ENCODE measurements at regions not wholly inside any gene's neighbourhood (a gene's known extent, or its start where the extent isn't known, plus 50 kb on each side); places are given as distances from the start of the nearest gene placed in this dataset.

DNA sequence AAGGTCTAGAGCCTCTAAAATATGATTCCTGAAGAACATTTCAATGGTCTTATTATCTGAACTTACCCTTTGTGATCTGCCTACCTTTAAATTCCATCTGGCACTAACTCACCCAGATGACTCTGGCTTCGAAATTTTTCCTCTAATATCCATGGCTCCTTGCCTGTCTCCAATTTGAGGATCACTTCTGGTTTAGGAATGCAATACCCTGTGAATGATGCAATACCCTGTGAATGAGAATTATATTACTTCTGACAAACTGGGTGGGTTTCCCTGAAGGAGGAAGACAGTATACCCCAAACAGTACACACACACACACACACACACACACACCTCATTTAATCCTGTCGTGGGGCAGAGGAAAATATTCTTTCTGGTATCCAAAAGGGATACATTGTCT is 115.3 kb downstream of the ZNF33B start:
- H2BK20ac ChIP-seq (ENCODE audit: low read depth, low read length): no peak overlapping the region
- H3K27me3 ChIP-seq (ENCODE audit: control insufficient read depth, insufficient read depth, low read length): no peaks in the 10 kb centered on the region
- ChIA-PET POLR2A (ENCODE audit: unreplicated experiment) (no interaction called here), CTCF (no interaction called here)
- ATAC-seq (ENCODE audit: low read depth) (no peak), DNase-seq (no peak)
- H3K4ac ChIP-seq (ENCODE audit: low read depth, low read length): no peak overlapping the region
- no peaks in the 10 kb centered on the region for H3K9me1 ChIP-seq (ENCODE audit: insufficient read depth, low read length)
- H3K56ac ChIP-seq (ENCODE audit: extremely low read depth, insufficient read depth, low read length): no peak overlapping the region
- 100% methylated on average over 1 of the region's 2 CpGs; no CpG with 5 or more reads in 1 of the 2 experiments for WGBS, 2 experiments (ENCODE audit: extremely low coverage in 2 of 2, insufficient read length in 1 of 2)
- no peak overlapping the region for H2BK15ac ChIP-seq (ENCODE audit: low read depth, low read length)
- H3K36me3 ChIP-seq (ENCODE audit: control insufficient read depth, insufficient read depth, low read length): peaks cover 17% of the 10 kb centered on the region
- no peak overlapping the region for H3K4me2 ChIP-seq (ENCODE audit: low read depth, low read length)
- H3K9ac ChIP-seq (ENCODE audit: low read depth, low read length): no peak overlapping the region
- H4K91ac ChIP-seq (ENCODE audit: insufficient read depth, low read depth, low read length): no peak overlapping the region
- no peak overlapping the region for H3K4me3 ChIP-seq (ENCODE audit: insufficient read depth, low read depth, low read length)
- no peak overlapping the region for H2BK120ac ChIP-seq (ENCODE audit: low read depth, low read length)
- H3K27ac ChIP-seq (ENCODE audit: insufficient read depth, low read length): no peak overlapping the region
- no peak overlapping the region for H4K5ac ChIP-seq (ENCODE audit: low read depth, low read length)
- H2AK9ac ChIP-seq (replicated peaks; ENCODE audit: low read depth, low read length, poor library complexity): no peak overlapping the region
- no peak overlapping the region for H3K18ac ChIP-seq (ENCODE audit: low read depth, low read length)
- intact Hi-C loops (cut with micrococcal nuclease) (no loop called here), in situ Hi-C loops (cut with MboI; ENCODE audit: low sequenced_read_pairs) (no loop called here), dilution Hi-C loops (cut with HindIII; ENCODE audit: low sequenced_read_pairs, unreplicated experiment) (no loop called here)
- BruUV-seq (replicated peaks): no TSS peak
- H4K8ac ChIP-seq (ENCODE audit: low read depth in 2 of 2, low read length in 2 of 2): no peak overlapping the region
- no peak overlapping the region for H2AK5ac ChIP-seq (ENCODE audit: low read depth, low read length)
- peaks cover 43% of the 10 kb centered on the region for H3K9me3 ChIP-seq (ENCODE audit: control insufficient read depth, insufficient read depth, low read length)
- H3K4me1 ChIP-seq (ENCODE audit: control insufficient read depth, insufficient read depth, low read length): no peaks in the 10 kb centered on the region
- TF ChIP-seq MAFK (IDR thresholded peaks at IDR 0.05; ENCODE audit: low read depth, low read length): no peak
- peak; percentile 56; the same call in 1 of the 2 replicates for TF ChIP-seq CEBPB (IDR thresholded peaks at IDR 0.05; ENCODE audit: low read depth, low read length)
- H4K20me1 ChIP-seq (ENCODE audit: insufficient read depth, low read length): no peaks in the 10 kb centered on the region
- no peak overlapping the region for H3K14ac ChIP-seq (replicated peaks; ENCODE audit: low read depth, low read length)
- H3K23ac ChIP-seq (ENCODE audit: low read depth, low read length): no peak overlapping the region
- no peaks in the 10 kb centered on the region for H3K79me1 ChIP-seq (ENCODE audit: low read depth in 1 of 2, low read length in 2 of 2)
- H2BK5ac ChIP-seq (ENCODE audit: low read depth, low read length, poor library complexity, severe bottlenecking): no peak overlapping the region
- H2AFZ ChIP-seq (replicated peaks; ENCODE audit: low read length, poor library complexity): no peak overlapping the region
